ENCODE measurements at regions not wholly inside any gene's neighbourhood (a gene's known extent, or its start where the extent isn't known, plus 50 kb on each side); places are given as distances from the start of the nearest gene placed in this dataset.

- TF ChIP-seq POLR2A (IDR thresholded peaks at IDR 0.05) (no peak), CTCF (IDR thresholded peaks at IDR 0.05) (no peak)
These were observed 260.6 kb upstream of the DUSP10 start for GRCh38 chr1:222002503-222002902.
